ENCODE measurements at regions not wholly inside any gene's neighbourhood (a gene's known extent, or its start where the extent isn't known, plus 50 kb on each side); places are given as distances from the start of the nearest gene placed in this dataset.
"Not testable (repeated sequence)": the region's sequence is repeated elsewhere in the genome, so short reads cannot be mapped to it uniquely, and the experiment has no call there.

DNA sequence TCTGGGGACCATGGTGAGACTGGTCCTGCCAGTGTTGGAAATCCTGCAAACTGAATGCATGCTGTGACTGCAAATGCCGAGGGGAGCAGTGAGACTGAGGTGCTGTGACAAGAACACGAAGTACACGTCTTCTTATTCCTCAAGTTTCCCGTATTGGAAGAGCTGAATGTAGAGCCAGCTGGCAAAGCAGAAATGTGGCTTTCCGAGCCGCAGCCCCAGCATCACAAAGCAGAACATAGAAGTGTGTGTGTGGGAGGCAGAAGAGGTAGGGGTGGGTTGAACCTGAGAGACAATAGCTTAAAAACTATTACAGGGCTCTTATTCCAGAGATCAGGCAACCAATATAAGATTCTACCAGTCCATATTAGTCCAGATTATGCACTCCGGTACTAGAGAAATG, 98.8 kb downstream of the CARTPT start:
- no peak for TF ChIP-seq ZFX (IDR thresholded peaks at IDR 0.05; ENCODE audit: borderline replicate concordance)
- TF ChIP-seq, protein P1, sequence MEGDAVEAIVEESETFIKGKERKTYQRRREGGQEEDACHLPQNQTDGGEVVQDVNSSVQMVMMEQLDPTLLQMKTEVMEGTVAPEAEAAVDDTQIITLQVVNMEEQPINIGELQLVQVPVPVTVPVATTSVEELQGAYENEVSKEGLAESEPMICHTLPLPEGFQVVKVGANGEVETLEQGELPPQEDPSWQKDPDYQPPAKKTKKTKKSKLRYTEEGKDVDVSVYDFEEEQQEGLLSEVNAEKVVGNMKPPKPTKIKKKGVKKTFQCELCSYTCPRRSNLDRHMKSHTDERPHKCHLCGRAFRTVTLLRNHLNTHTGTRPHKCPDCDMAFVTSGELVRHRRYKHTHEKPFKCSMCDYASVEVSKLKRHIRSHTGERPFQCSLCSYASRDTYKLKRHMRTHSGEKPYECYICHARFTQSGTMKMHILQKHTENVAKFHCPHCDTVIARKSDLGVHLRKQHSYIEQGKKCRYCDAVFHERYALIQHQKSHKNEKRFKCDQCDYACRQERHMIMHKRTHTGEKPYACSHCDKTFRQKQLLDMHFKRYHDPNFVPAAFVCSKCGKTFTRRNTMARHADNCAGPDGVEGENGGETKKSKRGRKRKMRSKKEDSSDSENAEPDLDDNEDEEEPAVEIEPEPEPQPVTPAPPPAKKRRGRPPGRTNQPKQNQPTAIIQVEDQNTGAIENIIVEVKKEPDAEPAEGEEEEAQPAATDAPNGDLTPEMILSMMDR (IDR thresholded peaks at IDR 0.05), result no peak
- H3K27ac ChIP-seq, result no peak overlapping the region

DNA sequence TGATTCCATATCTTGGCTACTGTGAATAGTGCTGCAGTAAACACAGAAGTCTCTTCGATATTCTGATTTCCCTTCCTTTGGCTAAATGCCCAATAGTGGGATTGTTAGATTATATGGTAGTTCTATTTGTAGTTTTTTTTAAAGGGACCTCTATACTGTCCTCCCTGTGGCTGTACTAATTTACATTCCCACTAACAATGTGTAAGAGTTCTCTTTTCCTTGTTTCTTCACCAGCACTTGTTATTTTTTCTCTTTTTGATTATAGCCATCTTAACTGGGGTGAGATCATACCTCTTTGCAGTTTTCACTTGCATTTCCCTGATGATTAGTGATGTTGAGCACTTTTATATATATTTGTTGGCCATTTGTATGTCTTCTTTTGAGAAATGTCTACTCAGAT, 102.0 kb downstream of the CARTPT start:
- TF ChIP-seq ZFX (IDR thresholded peaks at IDR 0.05; ENCODE audit: borderline replicate concordance), result no peak
- TF ChIP-seq, protein P1 (IDR thresholded peaks at IDR 0.05), result no peak
- no peak overlapping the region for H3K27ac ChIP-seq

DNA sequence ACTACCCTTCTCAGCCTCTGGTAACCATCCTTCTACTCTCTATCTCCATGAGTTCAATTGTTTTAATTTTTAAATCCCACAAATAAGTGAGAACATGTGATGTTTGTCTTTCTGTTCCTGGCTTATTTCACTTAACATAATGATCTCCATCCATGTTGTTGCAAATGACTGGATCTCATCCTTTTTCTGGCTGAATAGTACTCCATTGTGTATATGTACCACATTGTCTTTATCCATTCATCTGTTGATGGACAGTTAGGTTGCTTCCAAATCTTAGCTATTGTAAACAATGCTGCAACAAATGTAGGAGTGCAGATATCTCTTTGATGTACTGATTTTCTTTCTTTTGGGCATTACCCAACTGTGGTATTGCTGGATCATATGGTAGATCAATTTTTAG, 103.0 kb downstream of the CARTPT start:
- H3K27ac ChIP-seq, result not testable (repeated sequence)

DNA sequence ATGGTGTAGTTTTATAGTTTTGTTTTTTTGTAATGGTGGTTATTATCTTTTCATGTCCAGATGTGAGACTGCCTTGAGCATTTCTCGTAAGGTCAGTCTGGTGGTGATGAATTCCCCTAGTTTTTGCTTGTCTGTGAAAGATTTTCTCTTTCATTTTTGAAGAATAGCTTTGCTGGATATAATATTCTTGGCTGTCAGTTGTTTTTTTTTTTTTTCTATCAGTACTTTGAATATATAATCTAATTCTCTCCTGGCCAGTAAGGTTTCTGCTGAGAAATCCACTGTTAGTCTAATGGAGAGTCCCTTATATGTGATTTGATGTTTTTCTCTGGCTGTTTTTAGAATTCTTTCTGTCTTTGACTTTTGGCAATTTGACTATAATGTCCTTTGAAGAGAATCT, 106.9 kb downstream of the CARTPT start:
- TF ChIP-seq, protein P1 (IDR thresholded peaks at IDR 0.05), result no peak
- TF ChIP-seq ZFX (IDR thresholded peaks at IDR 0.05; ENCODE audit: borderline replicate concordance), result no peak

DNA sequence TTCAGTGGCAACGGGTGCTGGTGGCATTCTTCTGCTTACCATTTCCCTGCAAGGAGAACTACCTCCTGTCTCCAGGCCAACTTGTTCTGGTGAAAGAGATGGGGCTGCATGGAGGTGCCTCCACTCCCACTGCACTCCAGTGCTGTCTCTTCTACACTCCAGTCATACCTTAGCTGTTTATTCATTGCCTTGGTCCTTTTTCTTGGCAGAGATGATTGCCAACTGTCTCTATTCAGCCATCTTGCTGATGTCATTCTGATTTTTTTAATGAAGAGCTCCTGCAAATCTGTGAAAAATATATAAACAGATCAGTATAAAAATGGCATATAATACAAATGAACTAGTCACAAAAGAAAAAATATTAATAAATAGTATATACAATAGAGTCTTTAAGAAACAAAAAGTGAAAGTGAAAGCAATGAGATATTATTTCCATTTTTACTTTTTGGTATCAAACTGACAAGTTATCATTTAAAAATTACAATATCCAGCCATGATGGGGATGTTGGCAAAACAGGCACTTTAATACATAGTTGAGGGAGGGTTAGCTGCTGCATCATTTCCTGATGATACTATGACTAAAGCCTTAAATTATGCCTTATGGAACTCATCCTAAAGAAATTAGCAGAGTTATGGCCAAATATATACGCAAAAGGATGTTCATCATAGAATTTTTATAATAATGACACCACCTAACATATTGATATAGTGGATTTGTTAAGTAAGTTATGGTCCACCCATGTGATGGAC, 109.4 kb downstream of the CARTPT start:
- TF ChIP-seq ZFX (IDR thresholded peaks at IDR 0.05; ENCODE audit: borderline replicate concordance), result no peak
- TF ChIP-seq, protein P1 (IDR thresholded peaks at IDR 0.05), result no peak
- H3K27ac ChIP-seq, result no peak overlapping the region

More for the DNA sequence above, 106.9 kb downstream of the CARTPT start:
- no peak overlapping the region for H3K27ac ChIP-seq

DNA sequence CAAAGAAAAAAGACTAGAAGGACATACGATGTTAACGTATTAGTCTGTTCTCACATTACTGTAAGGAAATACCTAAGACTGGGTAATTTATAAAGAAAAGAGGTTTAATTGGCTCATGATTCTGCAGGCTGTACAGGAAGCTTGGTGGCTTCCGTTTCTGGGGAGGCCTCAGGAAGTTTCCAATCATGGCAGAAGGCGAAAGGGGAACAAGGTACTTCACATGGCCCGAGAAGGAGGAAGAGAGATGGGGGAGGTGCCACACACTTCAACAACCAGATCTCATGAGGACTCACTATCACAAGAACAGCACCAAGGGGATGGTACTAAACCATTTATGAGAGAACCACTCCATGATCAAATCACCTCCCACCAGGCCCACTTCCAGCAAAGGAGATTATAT, 110.1 kb downstream of the CARTPT start:
- no peak for TF ChIP-seq ZFX (IDR thresholded peaks at IDR 0.05; ENCODE audit: borderline replicate concordance)
- TF ChIP-seq, protein P1 (IDR thresholded peaks at IDR 0.05), result no peak
- H3K27ac ChIP-seq, result no peak overlapping the region

DNA sequence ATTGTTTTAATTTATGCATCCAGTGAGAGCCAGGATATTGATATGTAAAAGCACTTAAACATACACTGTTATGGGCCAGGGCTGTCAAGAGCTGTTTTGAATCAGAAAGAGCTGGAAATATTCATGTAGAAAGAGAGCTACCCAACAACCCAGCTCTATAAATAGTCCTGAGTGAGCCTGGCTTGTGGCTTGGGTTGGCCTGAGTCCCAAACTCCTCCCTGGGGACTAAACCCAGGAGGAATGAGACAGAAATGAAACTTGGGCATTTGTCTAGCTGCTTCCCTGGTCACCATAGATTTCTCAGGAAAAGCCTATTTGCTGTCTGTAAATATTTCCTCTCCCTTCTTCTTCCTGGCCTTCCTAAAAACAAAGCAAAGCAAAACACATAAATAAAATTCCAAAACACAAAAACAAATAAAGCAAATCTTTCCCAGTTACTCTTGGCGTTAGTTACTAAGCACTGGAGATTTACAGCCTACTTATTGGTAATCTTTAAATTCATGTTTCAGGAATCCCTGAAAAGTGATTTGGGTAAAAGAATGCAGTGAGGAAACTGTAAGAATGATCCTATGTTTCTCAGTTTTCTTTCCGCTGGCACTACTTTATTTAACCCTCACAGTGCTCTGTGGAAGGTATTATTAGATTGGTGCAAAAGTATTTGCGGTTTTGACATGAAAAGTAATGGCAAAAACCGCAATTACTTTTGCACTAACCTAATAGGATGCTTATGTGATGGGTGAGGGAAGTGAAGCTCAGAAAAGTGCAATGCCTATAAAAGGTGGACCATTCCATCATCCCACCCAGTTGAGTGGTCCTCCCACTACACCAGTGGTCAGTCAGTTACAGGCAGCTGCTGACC, 111.8 kb downstream of the CARTPT start:
- no peak overlapping the region; the same call in 1 of the 2 replicates for H3K27ac ChIP-seq
- TF ChIP-seq, protein P1 (IDR thresholded peaks at IDR 0.05), result no peak
- no peak for TF ChIP-seq ZFX (IDR thresholded peaks at IDR 0.05; ENCODE audit: borderline replicate concordance)

Measured in 22Rv1 (cell line).